GM12878 (cell line): ENCODE measurements at regions not wholly inside any gene's neighbourhood (a gene's known extent, or its start where the extent isn't known, plus 50 kb on each side); places are given as distances from the start of the nearest gene placed in this dataset.

Experiments used
- ATAC-seq: fragments of 200-7000 bp; cut with Tn5 transposase; 3 replicates; pipeline ENCODE4 v1.9.1; 2020; ENCODE audit warnings: mild to moderate bottlenecking, moderate library complexity
- BruUV-seq: library from RNA; stranded (reverse); fragments of 400-500 nt; replicated peaks from 2 replicates; lab custom pipeline; 2021; lab: Mats Ljungman, UMichigan
- CTCF ChIA-PET: fragments of 300-600 bp; sonication (Branson Sonifier 250); formaldehyde crosslinking; extraction: SDS; loops from one replicate; lab custom pipeline; 2021; ENCODE audit warnings: inconsistent platforms; lab: Yijun Ruan, JAX
- POLR2A ChIA-PET: fragments of 350-600 bp; formaldehyde crosslinking; extraction: SDS; loops from one replicate; lab custom pipeline; 2021; ENCODE audit warnings: inconsistent platforms; lab: Charles Lee
- RAD21 ChIA-PET: fragments of 300-600 bp; sonication (Branson Sonifier 250); formaldehyde crosslinking; loops from one replicate; lab custom pipeline; 2023; ENCODE audit warnings: antibody characterized with exemption; ENCODE audit not compliant: unreplicated experiment; lab: Charles Lee
- SMC1A ChIA-PET: fragments of 300-600 bp; sonication (Branson Sonifier 250); formaldehyde crosslinking; loops from one replicate; lab custom pipeline; 2023; ENCODE audit not compliant: unreplicated experiment, uncharacterized antibody; lab: Charles Lee
- DNase-seq: peaks from one replicate; pipeline ENCODE4 v3.0.0-alpha.2; 2011; ENCODE audit warnings: low read depth, low spot score
- FAIRE-seq: peaks from 3 replicates; lab custom pipeline; 2011; peaks lifted over from hg19 to GRCh38; lab: Jason Lieb, UNC
- H2AFZ ChIP-seq: 2 replicates; pipeline ENCODE4 v1.6.0; 2011; ENCODE audit warnings: low read depth, low read length, control low read depth; ENCODE audit not compliant: control insufficient read depth
- H3K27ac ChIP-seq: 2 replicates; pipeline ENCODE4 v1.5.1; 2011; ENCODE audit warnings: control low read depth; ENCODE audit not compliant: control insufficient read depth, insufficient read depth
- H3K27me3 ChIP-seq, 2 experiments: replicated peaks in 1 of 2; 2 replicates each; pipeline versions ENCODE4 v1.6.0 to v1.6.1; 2011; ENCODE audit warnings: low read length in 1 of 2; ENCODE audit not compliant: control insufficient read depth in 2 of 2, insufficient read depth in 2 of 2
- H3K36me3 ChIP-seq, 2 experiments: 2 replicates each; pipeline ENCODE4 v1.5.1; 2011; ENCODE audit warnings: low read length in 1 of 2; ENCODE audit not compliant: control insufficient read depth in 2 of 2, insufficient read depth in 2 of 2
- H3K4me1 ChIP-seq: 2 replicates; pipeline ENCODE4 v1.6.1; 2011; ENCODE audit warnings: mild to moderate bottlenecking, low read length, moderate library complexity, mixed read lengths; ENCODE audit not compliant: control insufficient read depth, insufficient read depth
- H3K4me2 ChIP-seq: 2 replicates; pipeline ENCODE4 v1.6.0; 2011; ENCODE audit warnings: control low read depth; ENCODE audit not compliant: control insufficient read depth, insufficient read depth
- H3K4me3 ChIP-seq: fragments of 200-600 bp; sonication (generic); 2 replicates; pipeline ENCODE4 v1.5.1; 2016
- H3K79me2 ChIP-seq: 2 replicates; pipeline ENCODE4 v1.6.0; 2011; ENCODE audit warnings: low read length; ENCODE audit not compliant: control insufficient read depth, insufficient read depth
- H3K9ac ChIP-seq: 2 replicates; pipeline ENCODE4 v1.8.0; 2011; ENCODE audit warnings: low read length, control low read depth, mixed read lengths; ENCODE audit not compliant: control insufficient read depth, insufficient read depth
- H3K9me3 ChIP-seq: replicated peaks from 3 replicates; pipeline ENCODE4 v1.5.1; 2011; ENCODE audit warnings: mild to moderate bottlenecking, low read length; ENCODE audit not compliant: control insufficient read depth, insufficient read depth
- H4K20me1 ChIP-seq: 2 replicates; pipeline ENCODE4 v1.6.0; 2011; ENCODE audit not compliant: control insufficient read depth, insufficient read depth
- CREM ChIP-seq: IDR thresholded peaks from 2 replicates; pipeline ENCODE4 v1.6.1; 2014; ENCODE audit warnings: antibody characterized with exemption, low read depth
- HDGF ChIP-seq: fragments of 450-650 bp; IDR thresholded peaks from 2 replicates; pipeline ENCODE4 v1.6.1; 2016; ENCODE audit warnings: antibody characterized with exemption
- LARP7 ChIP-seq: fragments of 450-650 bp; IDR thresholded peaks from 2 replicates; pipeline ENCODE4 v1.6.1; 2017; ENCODE audit warnings: mild to moderate bottlenecking
- NBN ChIP-seq: fragments of 450-650 bp; IDR thresholded peaks from 2 replicates; pipeline ENCODE4 v1.6.1; 2016
- PAX5 ChIP-seq: IDR thresholded peaks from 2 replicates; pipeline ENCODE4 v1.6.1; 2011; ENCODE audit warnings: low read depth, low read length, borderline replicate concordance
- POLR2AphosphoS5 ChIP-seq: IDR thresholded peaks from 2 replicates; pipeline ENCODE4 v1.6.1; 2011; ENCODE audit warnings: mild to moderate bottlenecking, low read length, inconsistent platforms
- SIX5 ChIP-seq: IDR thresholded peaks from 2 replicates; pipeline ENCODE4 v1.6.1; 2011; ENCODE audit warnings: mild to moderate bottlenecking, low read depth, low read length, moderate library complexity; ENCODE audit not compliant: severe bottlenecking
- ZNF207 ChIP-seq: fragments of 450-650 bp; IDR thresholded peaks from 2 replicates; pipeline ENCODE4 v1.6.1; 2014; ENCODE audit warnings: antibody characterized with exemption, mild to moderate bottlenecking, borderline replicate concordance
- WGBS: methylation state at CpG from one replicate; pipeline ENCODE4 v1.1.6; 2016; ENCODE audit warnings: low lambda C conversion rate; ENCODE audit not compliant: insufficient replicate concordance, insufficient coverage; ENCODE audit errors: missing lambda C conversion rate; 5-methylcytosine and 5-hydroxymethylcytosine counted together
- in situ Hi-C: fragments of 300-500 bp; cut with MboI; formaldehyde crosslinking; loops from 9 replicates; pipeline ENCODE4 v1.14.3; 2018; ENCODE audit warnings: mixed read lengths
- intact Hi-C: fragments of 100-400 bp; cut with micrococcal nuclease; formaldehyde crosslinking; loops from one replicate; pipeline ENCODE4 v1.14.2; 2022; ENCODE audit not compliant: unreplicated experiment
- TF ChIP-seq, protein P1 (sequence below): IDR thresholded peaks from 2 replicates; pipeline ENCODE4 v1.6.1; 2012; ENCODE audit warnings: low read depth, low read length, improper control_type of control experiment
- TF ChIP-seq, protein P2 (sequence below): fragments of 450-650 bp; IDR thresholded peaks from 2 replicates; pipeline ENCODE4 v1.6.1; 2016; ENCODE audit warnings: mild to moderate bottlenecking, moderate library complexity, borderline replicate concordance

DNA sequence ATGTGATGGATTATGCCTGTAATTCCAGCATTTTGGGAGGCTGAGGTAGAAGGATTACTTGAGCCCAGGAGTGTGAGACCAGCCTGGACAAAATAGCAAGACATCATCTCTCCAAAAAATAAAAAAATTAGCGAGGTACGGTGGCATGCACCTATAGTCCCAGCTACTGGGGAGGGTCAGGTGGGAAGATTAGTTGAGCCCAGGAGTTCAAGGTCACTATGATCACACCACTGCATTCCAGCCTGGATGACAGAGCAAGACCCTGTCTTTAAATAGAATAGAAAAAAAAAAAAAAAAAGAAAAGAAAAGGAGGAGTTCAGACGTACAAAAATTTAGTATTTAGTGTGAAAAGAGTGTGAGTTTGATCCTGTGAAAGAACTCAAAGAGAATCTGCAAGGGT is 154.9 kb downstream of the NR4A2 start:
- Histone ChIP-seq H3K27me3 (peaks cover 0 to 2% of the 10 kb centered on the region in 2 experiments; a peak in 2 of 4 replicates), H3K79me2 (no peaks in the 10 kb centered on the region), H3K9me3 (no peaks in the 10 kb centered on the region), H3K4me1 (no peaks in the 10 kb centered on the region), H2AFZ (no peak overlapping the region), H3K36me3 (no peaks in the 10 kb centered on the region), H3K4me2 (no peak overlapping the region), H4K20me1 (no peaks in the 10 kb centered on the region)
- WGBS: 43% methylated on average over 3 of the region's 3 CpGs
- in situ Hi-C loops (no loop called here), intact Hi-C loops (no loop called here)
- ATAC-seq (no peak), FAIRE-seq (no peak)
- BruUV-seq: no TSS peak
- SMC1A ChIA-PET: interaction anchor here (0.6 kb wide), 1 partner anchor 287 kb away, joined by 3 read pairs; no protein-coding TSS in a partner anchor
- TF ChIP-seq, protein P1, sequence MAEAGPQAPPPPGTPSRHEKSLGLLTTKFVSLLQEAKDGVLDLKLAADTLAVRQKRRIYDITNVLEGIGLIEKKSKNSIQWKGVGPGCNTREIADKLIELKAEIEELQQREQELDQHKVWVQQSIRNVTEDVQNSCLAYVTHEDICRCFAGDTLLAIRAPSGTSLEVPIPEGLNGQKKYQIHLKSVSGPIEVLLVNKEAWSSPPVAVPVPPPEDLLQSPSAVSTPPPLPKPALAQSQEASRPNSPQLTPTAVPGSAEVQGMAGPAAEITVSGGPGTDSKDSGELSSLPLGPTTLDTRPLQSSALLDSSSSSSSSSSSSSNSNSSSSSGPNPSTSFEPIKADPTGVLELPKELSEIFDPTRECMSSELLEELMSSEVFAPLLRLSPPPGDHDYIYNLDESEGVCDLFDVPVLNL: no peak
- TF ChIP-seq NBN (no peak), HDGF (no peak), POLR2AphosphoS5 (no peak), SIX5 (no peak), ZNF207 (no peak), CREM (no peak), LARP7 (no peak), PAX5 (no peak)
- TF ChIP-seq, protein P2, sequence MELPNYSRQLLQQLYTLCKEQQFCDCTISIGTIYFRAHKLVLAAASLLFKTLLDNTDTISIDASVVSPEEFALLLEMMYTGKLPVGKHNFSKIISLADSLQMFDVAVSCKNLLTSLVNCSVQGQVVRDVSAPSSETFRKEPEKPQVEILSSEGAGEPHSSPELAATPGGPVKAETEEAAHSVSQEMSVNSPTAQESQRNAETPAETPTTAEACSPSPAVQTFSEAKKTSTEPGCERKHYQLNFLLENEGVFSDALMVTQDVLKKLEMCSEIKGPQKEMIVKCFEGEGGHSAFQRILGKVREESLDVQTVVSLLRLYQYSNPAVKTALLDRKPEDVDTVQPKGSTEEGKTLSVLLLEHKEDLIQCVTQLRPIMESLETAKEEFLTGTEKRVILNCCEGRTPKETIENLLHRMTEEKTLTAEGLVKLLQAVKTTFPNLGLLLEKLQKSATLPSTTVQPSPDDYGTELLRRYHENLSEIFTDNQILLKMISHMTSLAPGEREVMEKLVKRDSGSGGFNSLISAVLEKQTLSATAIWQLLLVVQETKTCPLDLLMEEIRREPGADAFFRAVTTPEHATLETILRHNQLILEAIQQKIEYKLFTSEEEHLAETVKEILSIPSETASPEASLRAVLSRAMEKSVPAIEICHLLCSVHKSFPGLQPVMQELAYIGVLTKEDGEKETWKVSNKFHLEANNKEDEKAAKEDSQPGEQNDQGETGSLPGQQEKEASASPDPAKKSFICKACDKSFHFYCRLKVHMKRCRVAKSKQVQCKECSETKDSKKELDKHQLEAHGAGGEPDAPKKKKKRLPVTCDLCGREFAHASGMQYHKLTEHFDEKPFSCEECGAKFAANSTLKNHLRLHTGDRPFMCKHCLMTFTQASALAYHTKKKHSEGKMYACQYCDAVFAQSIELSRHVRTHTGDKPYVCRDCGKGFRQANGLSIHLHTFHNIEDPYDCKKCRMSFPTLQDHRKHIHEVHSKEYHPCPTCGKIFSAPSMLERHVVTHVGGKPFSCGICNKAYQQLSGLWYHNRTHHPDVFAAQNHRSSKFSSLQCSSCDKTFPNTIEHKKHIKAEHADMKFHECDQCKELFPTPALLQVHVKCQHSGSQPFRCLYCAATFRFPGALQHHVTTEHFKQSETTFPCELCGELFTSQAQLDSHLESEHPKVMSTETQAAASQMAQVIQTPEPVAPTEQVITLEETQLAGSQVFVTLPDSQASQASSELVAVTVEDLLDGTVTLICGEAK: no peak
- TF ChIP-seq, all 136 proteins: peak for 0
- Histone ChIP-seq H3K27ac (no peak overlapping the region), H3K4me3 (no peak overlapping the region), H3K9ac (no peak overlapping the region)
- ChIA-PET RAD21 (interaction anchor here (0.7 kb wide), 1 partner anchor 140 kb away, joined by 4 read pairs; no protein-coding TSS in a partner anchor), POLR2A (no interaction called here), CTCF (no interaction called here)
- no peak for DNase-seq
